Keratinocyte (primary cell): ENCODE measurements at regions not wholly inside any gene's neighbourhood (a gene's known extent, or its start where the extent isn't known, plus 50 kb on each side); places are given as distances from the start of the nearest gene placed in this dataset.
"Not testable (repeated sequence)": the region's sequence is repeated elsewhere in the genome, so short reads cannot be mapped to it uniquely, and the experiment has no call there.

Source experiments
- DNase-seq: peaks from one replicate; pipeline ENCODE4 v3.0.0-alpha.2; 2011; ENCODE audit warnings: low read depth, missing footprints, low spot score
- FAIRE-seq: peaks from 2 replicates; lab custom pipeline; 2011; peaks lifted over from hg19 to GRCh38; lab: Jason Lieb, UNC
- H2AFZ ChIP-seq: 2 replicates; pipeline ENCODE4 v1.6.0; 2012; ENCODE audit warnings: low read length, control low read depth, inconsistent platforms; ENCODE audit not compliant: control insufficient read depth
- H3K27ac ChIP-seq: 2 replicates; pipeline ENCODE4 v1.5.1; 2011; ENCODE audit warnings: low read length; ENCODE audit not compliant: control insufficient read depth, insufficient read depth
- H3K27me3 ChIP-seq: 3 replicates; pipeline ENCODE4 v1.6.0; 2011; ENCODE audit warnings: low read length; ENCODE audit not compliant: control insufficient read depth, insufficient read depth; ENCODE audit errors: extremely low read depth
- H3K36me3 ChIP-seq, 2 experiments: 2 replicates in 1 of 2; 3 replicates in 1 of 2; pipeline ENCODE4 v1.5.1; 2011; ENCODE audit warnings: low read length in 2 of 2, mild to moderate bottlenecking in 1 of 2; ENCODE audit not compliant: control insufficient read depth in 2 of 2, insufficient read depth in 2 of 2; ENCODE audit errors: extremely low read depth in 1 of 2
- H3K4me1 ChIP-seq: 3 replicates; pipeline ENCODE4 v1.5.1; 2011; ENCODE audit warnings: low read length; ENCODE audit not compliant: control insufficient read depth, insufficient read depth; ENCODE audit errors: extremely low read depth
- H3K4me2 ChIP-seq: 3 replicates; pipeline ENCODE4 v1.6.0; 2011; ENCODE audit warnings: low read depth, low read length; ENCODE audit not compliant: control insufficient read depth, insufficient read depth; ENCODE audit errors: extremely low read depth
- H3K4me3 ChIP-seq, 3 experiments: fragments of 200-600 bp in 1 of 3; sonication (generic) in 1 of 3; 2 replicates in 2 of 3; 3 replicates in 1 of 3; pipeline ENCODE4 v1.5.1; 2011 to 2016; ENCODE audit warnings: low read length in 3 of 3, mild to moderate bottlenecking in 3 of 3, control low read depth in 2 of 3, inconsistent platforms in 1 of 3, low read depth in 1 of 3, mixed read lengths in 1 of 3, mixed run types in 1 of 3, moderate library complexity in 1 of 3; ENCODE audit not compliant: control insufficient read depth in 2 of 3, insufficient read depth in 2 of 3; ENCODE audit errors: extremely low read depth in 1 of 3
- H3K79me2 ChIP-seq: 2 replicates; pipeline ENCODE4 v1.6.0; 2012; ENCODE audit warnings: low read length; ENCODE audit not compliant: control insufficient read depth, insufficient read depth
- H3K9ac ChIP-seq: 3 replicates; pipeline ENCODE4 v1.6.0; 2011; ENCODE audit warnings: low read length; ENCODE audit not compliant: control insufficient read depth, insufficient read depth; ENCODE audit errors: extremely low read depth
- H3K9me1 ChIP-seq: 3 replicates; pipeline ENCODE4 v1.6.0; 2011; ENCODE audit warnings: low read length; ENCODE audit not compliant: control insufficient read depth, insufficient read depth; ENCODE audit errors: extremely low read depth
- H3K9me3 ChIP-seq: 2 replicates; pipeline ENCODE4 v1.5.1; 2012; ENCODE audit warnings: low read depth, low read length; ENCODE audit not compliant: control insufficient read depth
- H4K20me1 ChIP-seq: 3 replicates; pipeline ENCODE4 v1.6.0; 2011; ENCODE audit warnings: low read length; ENCODE audit not compliant: control insufficient read depth, insufficient read depth; ENCODE audit errors: extremely low read depth
- EZH2 ChIP-seq: IDR thresholded peaks from one replicate; pipeline ENCODE4 v1.6.1; 2012; ENCODE audit warnings: inconsistent platforms, mild to moderate bottlenecking, low read length, moderate library complexity
- dilution Hi-C: fragments of 300-500 bp; cut with MboI; formaldehyde crosslinking; loops from one replicate; pipeline ENCODE4 v1.7.0; 2020; ENCODE audit warnings: low sequenced_read_pairs; ENCODE audit not compliant: extremely low pct_ligation_motif_present
- TF ChIP-seq, protein P1 (sequence below), 3 experiments: IDR thresholded peaks in 1 of 3; conservative IDR thresholded peaks in 1 of 3; optimal IDR thresholded peaks in 1 of 3; 2 replicates in 2 of 3; 3 replicates in 1 of 3; pipeline versions ENCODE3 to v1.5.1; 2011; ENCODE audit warnings: low read length in 3 of 3, mild to moderate bottlenecking in 3 of 3, moderate library complexity in 2 of 3, control low read depth in 1 of 3, inconsistent platforms in 1 of 3; ENCODE audit not compliant: insufficient read depth in 2 of 3; ENCODE audit errors: extremely low read depth in 1 of 3

DNA sequence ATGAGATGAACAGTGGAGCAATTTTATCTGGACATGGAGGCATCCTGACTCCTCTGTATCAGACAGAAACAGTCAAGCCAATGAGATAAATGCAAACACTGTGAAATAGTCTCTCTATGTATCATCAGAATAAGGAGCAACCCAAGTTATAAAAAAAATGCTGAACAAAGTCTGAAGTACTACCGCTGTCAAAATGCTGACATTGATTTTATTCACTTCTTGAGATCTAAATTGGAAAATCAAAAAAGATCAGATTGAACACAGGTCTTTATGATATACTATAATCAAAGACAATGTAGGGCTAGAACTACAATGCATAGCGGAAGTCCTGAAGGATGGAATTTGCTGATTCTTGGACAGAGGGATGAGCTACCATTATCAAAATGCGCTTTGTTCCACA lies 76.1 kb downstream of the FTHL17 start:
- dilution Hi-C loops = no loop called here
- no peak overlapping the region for H2AFZ ChIP-seq
- no peaks in the 10 kb centered on the region for H3K9me3 ChIP-seq
- H3K27me3 ChIP-seq = no peaks in the 10 kb centered on the region
- no peaks in the 10 kb centered on the region for H4K20me1 ChIP-seq
- H3K4me3 ChIP-seq = no peak overlapping the region
- no peak for FAIRE-seq
- TF ChIP-seq, protein P1, sequence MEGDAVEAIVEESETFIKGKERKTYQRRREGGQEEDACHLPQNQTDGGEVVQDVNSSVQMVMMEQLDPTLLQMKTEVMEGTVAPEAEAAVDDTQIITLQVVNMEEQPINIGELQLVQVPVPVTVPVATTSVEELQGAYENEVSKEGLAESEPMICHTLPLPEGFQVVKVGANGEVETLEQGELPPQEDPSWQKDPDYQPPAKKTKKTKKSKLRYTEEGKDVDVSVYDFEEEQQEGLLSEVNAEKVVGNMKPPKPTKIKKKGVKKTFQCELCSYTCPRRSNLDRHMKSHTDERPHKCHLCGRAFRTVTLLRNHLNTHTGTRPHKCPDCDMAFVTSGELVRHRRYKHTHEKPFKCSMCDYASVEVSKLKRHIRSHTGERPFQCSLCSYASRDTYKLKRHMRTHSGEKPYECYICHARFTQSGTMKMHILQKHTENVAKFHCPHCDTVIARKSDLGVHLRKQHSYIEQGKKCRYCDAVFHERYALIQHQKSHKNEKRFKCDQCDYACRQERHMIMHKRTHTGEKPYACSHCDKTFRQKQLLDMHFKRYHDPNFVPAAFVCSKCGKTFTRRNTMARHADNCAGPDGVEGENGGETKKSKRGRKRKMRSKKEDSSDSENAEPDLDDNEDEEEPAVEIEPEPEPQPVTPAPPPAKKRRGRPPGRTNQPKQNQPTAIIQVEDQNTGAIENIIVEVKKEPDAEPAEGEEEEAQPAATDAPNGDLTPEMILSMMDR (optimal IDR thresholded peaks at IDR 0.05 in 1 of 3, IDR thresholded peaks at IDR 0.05 in 1 of 3, conservative IDR thresholded peaks at IDR 0.05 in 1 of 3; ENCODE audit: extremely low read depth in 1 of 3, insufficient read depth in 2 of 3, low read length in 3 of 3) = no peak
- TF ChIP-seq EZH2 = no peak
- no peaks in the 10 kb centered on the region for H3K36me3 ChIP-seq
- H3K4me2 ChIP-seq = no peak overlapping the region
- no peak overlapping the region for H3K9ac ChIP-seq
- no peak overlapping the region for H3K27ac ChIP-seq
- no peaks in the 10 kb centered on the region for H3K4me1 ChIP-seq
- DNase-seq = no peak
- no peaks in the 10 kb centered on the region for H3K9me1 ChIP-seq
- H3K79me2 ChIP-seq = no peaks in the 10 kb centered on the region

DNA sequence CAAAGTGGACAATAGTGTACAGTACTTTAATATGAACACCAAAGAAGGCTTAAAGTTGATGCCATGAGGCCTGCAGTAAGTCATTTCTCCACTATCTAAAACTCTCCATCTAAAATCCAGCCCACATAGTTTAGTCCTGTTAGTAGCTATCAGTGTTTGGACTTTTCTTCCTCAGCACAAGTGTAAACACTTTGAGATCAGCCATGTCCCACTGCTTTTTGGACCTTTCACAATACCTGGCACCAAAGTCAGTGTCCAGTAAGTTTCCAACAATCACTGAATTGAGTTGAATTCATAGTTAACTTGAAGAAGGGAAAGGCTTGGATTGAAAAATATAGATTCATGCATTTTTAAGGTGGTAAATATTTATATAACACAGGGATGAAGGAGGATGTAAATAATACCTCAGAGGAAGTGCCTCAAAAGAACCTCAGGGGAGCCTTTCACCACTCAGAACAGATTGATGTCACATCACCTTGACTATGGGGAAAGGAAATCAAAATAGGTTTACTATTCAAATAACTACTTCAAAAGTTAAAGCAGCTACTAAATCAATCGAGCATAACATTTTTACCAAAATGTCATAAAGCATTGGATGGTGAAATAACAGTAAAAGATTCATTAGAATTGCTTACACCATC lies 76.7 kb downstream of the FTHL17 start:
- H3K4me1 ChIP-seq = no peaks in the 10 kb centered on the region

DNA sequence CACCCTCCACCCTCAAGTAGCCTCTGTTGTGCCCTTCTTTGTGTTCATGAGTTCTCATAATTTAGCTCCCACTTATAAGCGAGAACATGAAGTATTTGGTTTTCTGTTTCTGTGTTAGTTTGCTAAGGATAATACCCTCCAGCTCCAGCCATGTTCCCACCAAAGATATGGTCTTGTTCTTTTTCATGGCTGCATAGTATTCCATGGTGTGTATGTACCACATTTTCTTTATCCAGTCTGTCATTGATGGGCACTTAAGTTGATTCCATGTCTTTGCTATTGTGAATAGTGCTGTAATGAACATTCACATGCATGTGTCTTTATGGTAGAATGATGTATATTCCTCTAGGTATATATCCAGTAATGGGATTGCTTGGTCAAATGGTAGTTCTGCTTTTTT lies 77.8 kb downstream of the FTHL17 start:
- dilution Hi-C loops, H3K4me3 ChIP-seq, DNase-seq, H3K79me2 ChIP-seq, H2AFZ ChIP-seq, H3K27me3 ChIP-seq, H3K36me3 ChIP-seq, FAIRE-seq, H3K4me2 ChIP-seq, H3K4me1 ChIP-seq, H3K9ac ChIP-seq, H3K9me3 ChIP-seq, H3K9me1 ChIP-seq, H4K20me1 ChIP-seq, H3K27ac ChIP-seq: not testable (repeated sequence)

More for the DNA sequence above, 76.7 kb downstream of the FTHL17 start:
- H3K36me3 ChIP-seq = no peaks in the 10 kb centered on the region
- no peaks in the 10 kb centered on the region for H3K9me3 ChIP-seq
- H3K9me1 ChIP-seq = no peaks in the 10 kb centered on the region
- dilution Hi-C loops = no loop called here
- no peak overlapping the region for H3K9ac ChIP-seq
- DNase-seq (no peak), FAIRE-seq (no peak)
- H3K27ac ChIP-seq = no peak overlapping the region
- H3K79me2 ChIP-seq = no peaks in the 10 kb centered on the region
- H3K4me2 ChIP-seq = no peak overlapping the region
- no peaks in the 10 kb centered on the region for H4K20me1 ChIP-seq
- H3K4me3 ChIP-seq = no peak overlapping the region
- H3K27me3 ChIP-seq = no peaks in the 10 kb centered on the region
- TF ChIP-seq EZH2 = no peak
- H2AFZ ChIP-seq = no peak overlapping the region
